ENCODE measurements at regions not wholly inside any gene's neighbourhood (a gene's known extent, or its start where the extent isn't known, plus 50 kb on each side); places are given as distances from the start of the nearest gene placed in this dataset.
"Not testable (repeated sequence)": the region's sequence is repeated elsewhere in the genome, so short reads cannot be mapped to it uniquely, and the experiment has no call there.

DNA sequence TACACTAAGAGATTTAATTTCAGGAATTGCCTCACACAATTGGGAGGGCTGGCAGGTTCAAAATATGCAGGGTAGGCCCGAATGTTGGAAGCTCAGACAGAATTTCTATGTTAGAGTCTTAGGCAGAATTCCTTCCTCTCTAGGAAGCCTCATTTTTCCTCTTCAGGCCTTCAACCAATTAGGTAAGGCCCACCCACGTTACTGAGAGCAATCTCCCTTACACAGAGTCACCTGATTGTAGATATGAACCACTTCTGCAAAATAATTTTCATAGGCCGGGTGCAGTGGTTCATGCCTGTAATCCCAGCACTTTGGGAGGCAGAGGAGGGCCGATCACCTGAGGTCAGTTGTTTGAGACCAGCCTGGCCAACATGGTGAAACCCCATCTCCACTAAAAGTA lies 50.2 kb upstream of the HIVEP1 start:
- no peak for DNase-seq (ENCODE audit: low spot score)
- in situ Hi-C loops (cut with HindIII; ENCODE audit: low sequenced_read_pairs): no loop called here

DNA sequence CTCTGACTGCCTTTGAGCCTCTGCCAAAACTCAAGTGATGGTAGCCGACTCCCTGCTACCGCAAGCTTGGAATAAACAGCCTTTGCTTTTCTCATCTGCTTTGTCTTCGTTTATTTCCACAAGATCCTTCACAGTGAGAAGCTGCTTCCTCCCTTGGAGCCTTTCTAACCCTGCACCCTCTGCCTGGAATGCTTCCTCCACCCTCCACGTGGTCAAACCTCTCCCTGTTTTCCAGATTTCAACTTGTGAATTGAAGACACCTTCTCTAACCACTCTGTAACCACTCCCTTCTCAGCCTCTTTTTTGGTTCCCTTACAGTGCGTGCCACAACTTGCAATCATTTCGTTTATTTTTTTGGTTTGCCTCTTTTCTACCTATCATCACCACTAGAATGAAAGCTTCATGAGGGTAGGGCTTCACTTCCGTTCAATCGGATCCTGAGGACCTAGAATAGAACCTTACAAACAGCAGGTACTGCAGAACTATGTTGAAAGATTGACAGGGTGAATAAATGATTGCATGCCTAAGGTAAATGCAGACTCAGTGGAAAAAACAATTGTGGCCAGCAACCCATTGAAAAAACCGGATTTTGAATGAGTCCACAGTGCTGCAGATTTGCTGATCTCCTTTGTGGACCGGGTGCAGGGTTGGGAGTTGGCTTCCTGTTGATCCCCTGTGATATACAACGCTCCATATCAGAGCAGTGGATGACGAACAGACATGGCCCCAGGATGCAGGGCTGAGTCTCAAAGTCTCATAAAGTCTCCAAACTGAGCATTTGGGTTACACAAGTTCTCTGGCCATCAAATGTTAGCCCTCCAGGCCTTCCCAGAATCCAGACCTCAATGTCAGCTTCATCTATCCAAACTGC lies 51.0 kb upstream of the HIVEP1 start:
- DNase-seq (ENCODE audit: low spot score): no peak

GRCh38 chr6:11956781-11957180 lies 55.3 kb upstream of the HIVEP1 start:
- no peak for DNase-seq (ENCODE audit: low spot score)
- in situ Hi-C loops (cut with HindIII; ENCODE audit: low sequenced_read_pairs): no loop called here

More for the DNA sequence above, 51.0 kb upstream of the HIVEP1 start:
- in situ Hi-C loops (cut with HindIII; ENCODE audit: low sequenced_read_pairs): no loop called here

- no peak for DNase-seq (ENCODE audit: low spot score)
- in situ Hi-C loops (cut with HindIII; ENCODE audit: low sequenced_read_pairs): no loop called here
Observed at GRCh38 chr6:11953641-11954040, 58.5 kb upstream of the HIVEP1 start.

GRCh38 chr6:11952316-11952715 lies 59.8 kb upstream of the HIVEP1 start:
- in situ Hi-C loops (cut with HindIII; ENCODE audit: low sequenced_read_pairs): no loop called here
- DNase-seq (ENCODE audit: low spot score): no peak

GRCh38 chr6:11951868-11952267 lies 60.2 kb upstream of the HIVEP1 start:
- in situ Hi-C loops (cut with HindIII; ENCODE audit: low sequenced_read_pairs): no loop called here
- no peak for DNase-seq (ENCODE audit: low spot score)

GRCh38 chr6:11950109-11950508 lies 62.0 kb upstream of the HIVEP1 start:
- in situ Hi-C loops (cut with HindIII; ENCODE audit: low sequenced_read_pairs): no loop called here
- DNase-seq (ENCODE audit: low spot score): no peak

- no peak for DNase-seq (ENCODE audit: low spot score)
- in situ Hi-C loops (cut with HindIII; ENCODE audit: low sequenced_read_pairs): no loop called here
Observed at GRCh38 chr6:11947575-11947974, 64.5 kb upstream of the HIVEP1 start.

DNA sequence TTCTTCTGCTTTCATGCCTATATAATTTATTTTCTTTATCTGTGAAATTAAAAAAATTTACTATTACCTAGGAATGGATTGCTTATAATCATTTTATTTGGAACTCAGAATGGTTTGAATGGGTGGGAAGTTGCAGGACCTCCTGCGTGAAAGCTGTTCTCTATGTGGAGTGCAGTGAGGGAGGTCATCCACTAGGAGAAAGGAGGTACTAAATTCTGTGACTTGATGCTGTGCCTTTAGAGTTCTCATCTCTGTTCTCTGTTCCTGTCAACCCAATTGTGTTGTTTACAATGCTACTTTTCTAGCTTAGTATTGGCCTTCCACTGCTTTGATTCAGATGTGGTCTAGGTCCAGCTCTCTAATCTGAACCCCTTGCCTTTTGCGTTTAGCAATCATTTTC lies 65.0 kb upstream of the HIVEP1 start:
- in situ Hi-C loops (cut with HindIII; ENCODE audit: low sequenced_read_pairs): no loop called here
- DNase-seq (ENCODE audit: low spot score): no peak

GRCh38 chr6:11944111-11944510 lies 68.0 kb upstream of the HIVEP1 start:
- in situ Hi-C loops (cut with HindIII; ENCODE audit: low sequenced_read_pairs): no loop called here

DNA sequence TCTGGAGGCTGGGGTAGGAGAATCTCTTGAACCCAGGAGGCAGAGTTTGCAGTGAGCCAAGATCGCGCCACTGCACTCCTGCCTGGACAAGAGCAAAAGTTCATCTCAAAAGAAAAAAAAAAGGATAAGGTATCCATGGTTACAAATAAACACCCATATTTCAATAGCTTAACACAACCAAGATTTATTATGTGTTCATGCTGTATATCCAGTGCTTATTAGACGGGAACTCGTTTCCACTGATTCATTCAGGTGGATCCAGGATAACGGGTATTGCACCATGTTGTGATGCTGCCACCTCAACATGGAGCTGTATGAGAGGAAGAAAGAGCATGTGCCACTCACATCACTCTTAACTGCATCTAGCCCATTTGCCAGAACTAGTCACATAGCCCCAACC lies 69.1 kb upstream of the HIVEP1 start:
- no peak for DNase-seq (ENCODE audit: low spot score)
- in situ Hi-C loops (cut with HindIII; ENCODE audit: low sequenced_read_pairs): no loop called here

More at GRCh38 chr6:11944111-11944510, 68.0 kb upstream of the HIVEP1 start:
- no peak for DNase-seq (ENCODE audit: low spot score)

DNA sequence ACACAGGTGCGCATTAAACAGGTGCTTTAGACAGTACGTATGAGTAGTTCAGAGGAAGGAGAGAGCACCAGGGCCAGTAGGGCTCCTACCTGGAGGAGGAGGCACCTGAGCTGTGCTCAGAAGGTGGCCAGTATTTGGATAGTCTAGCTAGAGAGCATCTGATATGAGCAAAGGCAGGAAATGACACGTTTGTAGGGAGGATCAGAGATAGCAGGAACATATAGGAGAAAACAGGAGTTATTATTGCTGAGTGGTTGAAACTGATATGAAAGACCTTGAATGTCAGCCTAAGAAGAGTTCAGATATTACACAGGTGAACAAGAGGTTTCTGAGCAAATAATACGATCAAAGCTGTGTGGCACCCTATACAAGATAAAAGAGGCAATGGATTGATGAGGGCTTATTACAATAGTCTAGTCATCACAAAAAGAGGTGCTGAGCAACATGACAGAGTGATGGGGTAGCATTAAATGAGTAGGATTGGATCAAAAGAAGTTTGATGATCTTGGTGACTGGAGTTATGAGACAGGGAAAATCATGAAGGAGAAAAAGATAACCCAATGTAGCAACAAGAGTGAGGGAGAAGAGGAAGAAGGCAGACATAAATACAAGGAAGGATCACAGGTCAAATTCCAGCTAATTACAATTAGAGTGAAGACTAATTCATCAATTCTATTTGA lies 69.8 kb upstream of the HIVEP1 start:
- no peak for DNase-seq (ENCODE audit: low spot score)
- in situ Hi-C loops (cut with HindIII; ENCODE audit: low sequenced_read_pairs): no loop called here

GRCh38 chr6:11940532-11941166 lies 71.5 kb upstream of the HIVEP1 start:
- in situ Hi-C loops (cut with HindIII; ENCODE audit: low sequenced_read_pairs); DNase-seq (ENCODE audit: low spot score): not testable (repeated sequence)

GRCh38 chr6:11938285-11938890 lies 73.7 kb upstream of the HIVEP1 start:
- peak; percentile 8 for DNase-seq (ENCODE audit: low spot score)
- in situ Hi-C loops (cut with HindIII; ENCODE audit: low sequenced_read_pairs): no loop called here

DNA sequence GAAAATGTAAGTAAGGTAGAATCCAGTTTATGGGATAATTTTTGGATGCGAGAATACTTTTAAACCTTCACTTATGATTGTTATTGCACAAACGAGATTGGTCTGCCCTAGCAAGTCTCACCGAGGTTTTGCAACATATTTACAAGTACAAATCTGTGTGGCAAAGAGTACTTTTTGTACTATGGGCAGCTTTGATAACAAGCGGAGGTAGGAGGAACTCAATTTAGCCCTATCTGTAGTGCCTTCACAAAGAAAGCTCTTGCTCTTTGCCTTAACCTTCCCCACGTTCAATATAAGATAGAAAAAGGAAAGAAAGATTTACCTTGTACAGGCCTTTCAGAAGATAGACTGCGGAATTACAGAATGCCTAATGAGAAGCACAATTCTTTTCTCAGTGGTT lies 77.5 kb upstream of the HIVEP1 start:
- in situ Hi-C loops (cut with HindIII; ENCODE audit: low sequenced_read_pairs): no loop called here

GRCh38 chr6:11932892-11933291 lies 79.2 kb upstream of the HIVEP1 start:
- DNase-seq (ENCODE audit: low spot score); in situ Hi-C loops (cut with HindIII; ENCODE audit: low sequenced_read_pairs): not testable (repeated sequence)

More for the DNA sequence above, 77.5 kb upstream of the HIVEP1 start:
- no peak for DNase-seq (ENCODE audit: low spot score)

DNA sequence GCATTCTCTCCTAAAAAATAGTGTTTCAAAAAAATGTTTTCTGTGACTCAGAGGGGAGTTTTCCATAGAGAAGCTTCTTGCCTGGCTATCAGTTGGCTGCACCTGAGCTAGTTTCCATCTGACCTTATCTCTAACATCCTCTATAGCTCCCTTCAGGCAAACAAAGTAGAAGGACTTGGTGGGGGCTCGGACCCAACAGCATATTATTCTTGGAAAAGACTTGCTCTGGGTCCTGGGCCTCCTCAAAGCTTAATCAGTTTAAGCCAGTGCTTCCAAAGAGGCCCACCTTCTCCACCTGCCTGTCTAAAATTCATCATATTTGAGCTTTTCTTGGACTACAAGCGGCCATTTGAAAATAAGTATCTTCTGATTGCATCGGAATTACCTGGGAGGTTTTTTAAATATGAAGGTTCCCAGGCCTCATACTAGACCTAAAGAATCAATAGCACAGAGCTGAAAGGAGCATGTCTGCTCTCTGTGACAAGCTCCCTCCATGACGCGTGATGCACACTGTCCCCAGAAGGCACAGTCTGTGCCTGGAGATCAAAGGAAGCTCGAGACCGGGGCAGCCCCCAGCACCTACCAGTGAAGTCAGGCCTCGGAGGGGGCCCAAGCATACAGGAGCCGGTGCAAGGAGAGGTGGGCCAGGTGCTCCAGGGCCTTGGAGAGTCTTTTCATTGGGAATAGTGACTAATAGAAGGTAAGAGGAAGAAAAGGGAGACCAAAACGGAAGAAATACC lies 80.6 kb upstream of the HIVEP1 start:
- DNase-seq (ENCODE audit: low spot score): no peak
- in situ Hi-C loops (cut with HindIII; ENCODE audit: low sequenced_read_pairs): no loop called here

DNA sequence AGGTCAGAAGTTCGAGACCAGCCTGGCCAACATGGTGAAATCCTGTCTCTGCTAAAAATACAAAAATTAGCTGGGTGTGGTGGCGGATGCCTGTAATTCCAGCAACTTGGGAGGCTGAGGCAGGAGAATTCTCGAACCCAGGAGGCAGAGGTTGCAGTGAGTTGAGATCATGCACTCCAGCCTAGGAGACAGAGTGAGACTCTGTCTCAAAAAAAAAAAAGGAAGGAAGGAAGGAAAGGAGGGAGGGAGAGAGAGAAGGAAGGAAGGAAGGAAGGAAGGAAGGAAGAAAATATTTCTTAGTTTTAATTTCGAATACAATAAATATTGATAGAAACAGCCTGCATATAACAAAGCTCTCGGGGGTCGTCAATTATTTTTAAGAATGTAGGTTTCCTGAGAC lies 81.3 kb upstream of the HIVEP1 start:
- DNase-seq (ENCODE audit: low spot score); in situ Hi-C loops (cut with HindIII; ENCODE audit: low sequenced_read_pairs): not testable (repeated sequence)

DNA sequence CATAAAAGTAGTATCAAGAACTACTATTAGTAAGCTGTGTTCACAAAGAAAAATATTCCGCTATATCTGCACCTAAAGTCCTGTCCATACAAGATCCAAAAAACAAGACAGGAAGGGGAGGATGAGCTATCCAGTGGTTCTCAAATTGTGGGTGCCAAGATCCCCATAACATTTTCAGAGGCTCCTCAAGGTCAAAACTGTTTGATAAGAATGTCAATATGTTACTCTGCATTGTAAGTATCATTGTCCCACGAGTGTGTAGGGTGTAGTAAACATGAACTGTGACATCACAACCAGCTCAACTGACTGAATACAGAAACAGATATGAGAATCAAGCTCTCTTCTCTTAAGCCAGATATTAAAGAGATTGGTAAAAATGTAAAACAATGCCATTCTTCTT lies 81.9 kb upstream of the HIVEP1 start:
- in situ Hi-C loops (cut with HindIII; ENCODE audit: low sequenced_read_pairs): no loop called here
- DNase-seq (ENCODE audit: low spot score): no peak

Data from G401 (cell line).